Skeletal muscle satellite cell (primary cell): ENCODE measurements at regions not wholly inside any gene's neighbourhood (a gene's known extent, or its start where the extent isn't known, plus 50 kb on each side); places are given as distances from the start of the nearest gene placed in this dataset.

ENCODE experiments used
- H3K27me3 ChIP-seq: 2 replicates; pipeline ENCODE4 v1.7.0; 2013; ENCODE audit warnings: low read length; ENCODE audit not compliant: control insufficient read depth, insufficient read depth
- H3K36me3 ChIP-seq: 2 replicates; pipeline ENCODE4 v1.7.0; 2013; ENCODE audit warnings: mild to moderate bottlenecking, control low read depth, low read length; ENCODE audit not compliant: insufficient read depth
- H3K4me1 ChIP-seq: 2 replicates; pipeline ENCODE4 v1.7.0; 2013; ENCODE audit warnings: low read length; ENCODE audit not compliant: control insufficient read depth, insufficient read depth
- H3K4me2 ChIP-seq: 2 replicates; pipeline ENCODE4 v1.7.0; 2013; ENCODE audit warnings: mild to moderate bottlenecking, low read length
- H3K4me3 ChIP-seq: 2 replicates; pipeline ENCODE4 v1.7.0; 2013; ENCODE audit warnings: low read length
- H3K9ac ChIP-seq: 2 replicates; pipeline ENCODE4 v1.7.0; 2013; ENCODE audit warnings: mild to moderate bottlenecking, low read depth, low read length, moderate library complexity
- H3K9me3 ChIP-seq: replicated peaks from 2 replicates; pipeline ENCODE4 v1.7.0; 2013; ENCODE audit warnings: mild to moderate bottlenecking, control low read depth, low read length

- Histone ChIP-seq H3K9me3 (peaks cover 9% of the 10 kb centered on the region), H3K4me3 (no peak overlapping the region), H3K36me3 (no peaks in the 10 kb centered on the region), H3K27me3 (no peaks in the 10 kb centered on the region), H3K4me2 (no peak overlapping the region), H3K9ac (no peak overlapping the region), H3K4me1 (no peaks in the 10 kb centered on the region)
These were observed 1053.8 kb downstream of the TBC1D22A start for GRCh38 chr22:47816121-47816862.

- no peaks in the 10 kb centered on the region for H3K4me1 ChIP-seq
These were observed 1052.0 kb downstream of the TBC1D22A start for GRCh38 chr22:47814474-47814873.

GRCh38 chr22:47813661-47814060 lies 1051.2 kb downstream of the TBC1D22A start:
- H3K27me3 ChIP-seq = no peaks in the 10 kb centered on the region
- no peak overlapping the region for H3K4me2 ChIP-seq
- peaks cover 9% of the 10 kb centered on the region for H3K9me3 ChIP-seq
- no peak overlapping the region for H3K4me3 ChIP-seq
- no peaks in the 10 kb centered on the region for H3K36me3 ChIP-seq
- no peak overlapping the region for H3K9ac ChIP-seq
- H3K4me1 ChIP-seq = no peaks in the 10 kb centered on the region

More at GRCh38 chr22:47814474-47814873, 1052.0 kb downstream of the TBC1D22A start:
- Histone ChIP-seq H3K4me2 (no peak overlapping the region), H3K36me3 (no peaks in the 10 kb centered on the region), H3K9ac (no peak overlapping the region), H3K4me3 (no peak overlapping the region), H3K27me3 (no peaks in the 10 kb centered on the region), H3K9me3 (peaks cover 9% of the 10 kb centered on the region)

GRCh38 chr22:47811971-47812370 lies 1049.5 kb downstream of the TBC1D22A start:
- Histone ChIP-seq H3K4me1 (no peaks in the 10 kb centered on the region), H3K36me3 (no peaks in the 10 kb centered on the region), H3K4me2 (no peak overlapping the region), H3K4me3 (no peak overlapping the region), H3K27me3 (no peaks in the 10 kb centered on the region), H3K9me3 (peaks cover 9% of the 10 kb centered on the region), H3K9ac (no peak overlapping the region)

- Histone ChIP-seq H3K4me3 (no peak overlapping the region), H3K4me2 (no peak overlapping the region), H3K36me3 (no peaks in the 10 kb centered on the region), H3K27me3 (no peaks in the 10 kb centered on the region), H3K4me1 (no peaks in the 10 kb centered on the region), H3K9ac (no peak overlapping the region), H3K9me3 (peaks cover 5% of the 10 kb centered on the region)
These were observed 1048.4 kb downstream of the TBC1D22A start for GRCh38 chr22:47810505-47811500.

GRCh38 chr22:47808886-47809620 lies 1046.6 kb downstream of the TBC1D22A start:
- no peak overlapping the region for H3K4me2 ChIP-seq
- no peaks in the 10 kb centered on the region for H3K4me1 ChIP-seq
- H3K4me3 ChIP-seq = no peak overlapping the region
- H3K9me3 ChIP-seq = peaks cover 4% of the 10 kb centered on the region
- H3K36me3 ChIP-seq = no peaks in the 10 kb centered on the region
- no peak overlapping the region for H3K9ac ChIP-seq
- no peaks in the 10 kb centered on the region for H3K27me3 ChIP-seq

GRCh38 chr22:47808236-47808635 lies 1045.8 kb downstream of the TBC1D22A start:
- H3K4me2 ChIP-seq = no peak overlapping the region
- no peaks in the 10 kb centered on the region for H3K27me3 ChIP-seq
- no peak overlapping the region for H3K9ac ChIP-seq
- no peaks in the 10 kb centered on the region for H3K4me1 ChIP-seq
- peaks cover 4% of the 10 kb centered on the region for H3K9me3 ChIP-seq
- H3K36me3 ChIP-seq = no peaks in the 10 kb centered on the region
- no peak overlapping the region for H3K4me3 ChIP-seq

GRCh38 chr22:47807506-47807905 lies 1045.1 kb downstream of the TBC1D22A start:
- Histone ChIP-seq H3K4me2 (no peak overlapping the region), H3K36me3 (no peaks in the 10 kb centered on the region), H3K4me3 (no peak overlapping the region), H3K4me1 (no peaks in the 10 kb centered on the region), H3K27me3 (no peaks in the 10 kb centered on the region), H3K9ac (no peak overlapping the region), H3K9me3 (peaks cover 4% of the 10 kb centered on the region)

GRCh38 chr22:47806894-47807293 lies 1044.4 kb downstream of the TBC1D22A start:
- peaks cover 4% of the 10 kb centered on the region for H3K9me3 ChIP-seq
- no peak overlapping the region for H3K4me3 ChIP-seq

GRCh38 chr22:47805394-47805935 lies 1043.0 kb downstream of the TBC1D22A start:
- Histone ChIP-seq H3K36me3 (no peaks in the 10 kb centered on the region), H3K4me3 (no peak overlapping the region), H3K9ac (no peak overlapping the region), H3K27me3 (no peaks in the 10 kb centered on the region), H3K9me3 (peaks cover 4% of the 10 kb centered on the region), H3K4me2 (no peak overlapping the region), H3K4me1 (no peaks in the 10 kb centered on the region)

More at GRCh38 chr22:47806894-47807293, 1044.4 kb downstream of the TBC1D22A start:
- no peaks in the 10 kb centered on the region for H3K27me3 ChIP-seq
- no peak overlapping the region for H3K4me2 ChIP-seq
- H3K9ac ChIP-seq = no peak overlapping the region
- H3K36me3 ChIP-seq = no peaks in the 10 kb centered on the region
- no peaks in the 10 kb centered on the region for H3K4me1 ChIP-seq

- Histone ChIP-seq H3K4me3 (no peak overlapping the region), H3K4me1 (no peaks in the 10 kb centered on the region), H3K9ac (no peak overlapping the region), H3K27me3 (no peaks in the 10 kb centered on the region), H3K36me3 (no peaks in the 10 kb centered on the region), H3K4me2 (no peak overlapping the region), H3K9me3 (peaks cover 4% of the 10 kb centered on the region)
These were observed 1041.8 kb downstream of the TBC1D22A start for GRCh38 chr22:47804281-47804680.
